ENCODE measurements at regions not wholly inside any gene's neighbourhood (a gene's known extent, or its start where the extent isn't known, plus 50 kb on each side); places are given as distances from the start of the nearest gene placed in this dataset.

DNA sequence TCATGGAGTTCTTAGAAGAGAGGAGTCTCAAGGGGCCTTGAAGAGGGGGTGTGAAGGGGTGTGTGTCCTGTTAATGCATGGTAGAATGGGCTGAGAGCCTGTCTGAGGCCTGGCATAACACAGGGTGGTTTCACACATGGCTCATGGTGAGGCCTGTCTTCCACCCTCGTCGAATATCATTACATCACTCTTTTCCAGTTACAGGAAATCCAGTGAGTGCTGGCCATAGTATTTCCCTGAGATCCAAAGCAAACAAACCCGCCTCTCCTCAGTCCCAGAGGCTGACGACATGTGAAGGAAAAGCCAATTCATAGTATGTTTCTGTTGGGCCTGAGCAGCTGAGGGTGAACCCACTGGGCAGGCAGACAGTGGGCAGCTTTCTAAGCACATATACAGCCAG, 159.4 kb upstream of the NR3C1 start:
- TF ChIP-seq, protein P1, sequence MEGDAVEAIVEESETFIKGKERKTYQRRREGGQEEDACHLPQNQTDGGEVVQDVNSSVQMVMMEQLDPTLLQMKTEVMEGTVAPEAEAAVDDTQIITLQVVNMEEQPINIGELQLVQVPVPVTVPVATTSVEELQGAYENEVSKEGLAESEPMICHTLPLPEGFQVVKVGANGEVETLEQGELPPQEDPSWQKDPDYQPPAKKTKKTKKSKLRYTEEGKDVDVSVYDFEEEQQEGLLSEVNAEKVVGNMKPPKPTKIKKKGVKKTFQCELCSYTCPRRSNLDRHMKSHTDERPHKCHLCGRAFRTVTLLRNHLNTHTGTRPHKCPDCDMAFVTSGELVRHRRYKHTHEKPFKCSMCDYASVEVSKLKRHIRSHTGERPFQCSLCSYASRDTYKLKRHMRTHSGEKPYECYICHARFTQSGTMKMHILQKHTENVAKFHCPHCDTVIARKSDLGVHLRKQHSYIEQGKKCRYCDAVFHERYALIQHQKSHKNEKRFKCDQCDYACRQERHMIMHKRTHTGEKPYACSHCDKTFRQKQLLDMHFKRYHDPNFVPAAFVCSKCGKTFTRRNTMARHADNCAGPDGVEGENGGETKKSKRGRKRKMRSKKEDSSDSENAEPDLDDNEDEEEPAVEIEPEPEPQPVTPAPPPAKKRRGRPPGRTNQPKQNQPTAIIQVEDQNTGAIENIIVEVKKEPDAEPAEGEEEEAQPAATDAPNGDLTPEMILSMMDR (IDR thresholded peaks at IDR 0.05): no peak
- TF ChIP-seq POLR2A (IDR thresholded peaks at IDR 0.05): no peak
